ENCODE measurements at regions not wholly inside any gene's neighbourhood (a gene's known extent, or its start where the extent isn't known, plus 50 kb on each side); places are given as distances from the start of the nearest gene placed in this dataset.
"Not testable (repeated sequence)": the region's sequence is repeated elsewhere in the genome, so short reads cannot be mapped to it uniquely, and the experiment has no call there.

DNA sequence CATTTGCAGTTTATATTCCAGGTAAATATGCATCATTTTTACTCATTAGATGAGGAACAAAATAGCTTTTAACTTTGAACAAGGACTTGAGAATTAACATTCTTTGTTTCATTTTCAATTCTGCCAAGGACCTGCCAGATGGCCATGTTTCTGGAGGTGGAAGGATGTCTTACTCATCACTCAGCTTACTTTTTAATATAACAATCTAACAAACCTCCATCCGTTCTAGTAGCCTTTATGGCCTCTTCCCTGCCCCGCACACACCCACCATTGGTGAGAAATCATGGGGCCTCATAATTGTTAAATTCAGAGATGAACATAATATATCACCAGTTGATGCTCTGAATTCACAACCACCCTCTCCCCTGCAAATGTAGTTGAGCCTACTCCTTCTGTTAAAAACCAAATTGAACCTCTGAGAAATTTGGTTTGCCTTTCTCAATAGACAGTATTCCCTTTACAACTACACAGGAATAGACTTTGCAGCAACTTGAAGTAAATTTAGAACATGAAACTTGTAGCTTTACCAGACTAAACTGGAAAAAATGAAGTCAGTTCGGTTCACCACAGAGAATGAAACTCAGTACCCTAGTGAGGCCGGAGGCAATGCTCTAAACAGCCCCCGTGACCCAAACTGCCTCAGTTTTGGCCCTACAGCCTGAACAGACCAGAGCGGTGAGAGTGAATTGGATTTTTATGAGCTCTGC lies 50.1 kb upstream of the ACSL4 start:
- in situ Hi-C loops (cut with MboI; ENCODE audit: low sequenced_read_pairs) = no loop called here

- in situ Hi-C loops (cut with MboI; ENCODE audit: low sequenced_read_pairs) = no loop called here
These were observed 50.6 kb upstream of the ACSL4 start for GRCh38 chrX:109783701-109784079.

- in situ Hi-C loops (cut with MboI; ENCODE audit: low sequenced_read_pairs) = no loop called here
These were observed 52.0 kb upstream of the ACSL4 start for GRCh38 chrX:109785053-109785452.

DNA sequence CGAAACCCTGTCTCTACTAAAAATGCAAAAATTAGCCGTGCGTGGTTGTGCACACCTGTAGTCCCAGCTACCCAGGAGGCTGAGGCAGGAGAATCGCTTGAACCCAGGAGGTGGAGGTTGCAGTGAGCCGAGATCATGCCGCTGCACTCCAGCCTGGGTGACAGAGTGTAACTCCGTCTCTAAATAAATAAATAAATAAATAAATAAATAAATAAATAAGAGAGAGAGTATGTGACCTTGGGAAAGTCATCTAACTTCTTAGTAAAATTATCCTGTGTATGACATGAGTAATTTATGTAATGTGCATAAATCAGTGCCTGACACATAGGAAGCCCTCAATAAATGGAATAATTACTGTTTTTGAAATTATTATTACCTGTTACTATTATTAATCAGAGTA lies 57.5 kb upstream of the ACSL4 start:
- in situ Hi-C loops (cut with MboI; ENCODE audit: low sequenced_read_pairs) = not testable (repeated sequence)

GRCh38 chrX:109793191-109793590 lies 60.1 kb upstream of the ACSL4 start:
- in situ Hi-C loops (cut with MboI; ENCODE audit: low sequenced_read_pairs) = no loop called here

GRCh38 chrX:109795682-109796081 lies 62.6 kb upstream of the ACSL4 start:
- in situ Hi-C loops (cut with MboI; ENCODE audit: low sequenced_read_pairs) = no loop called here

DNA sequence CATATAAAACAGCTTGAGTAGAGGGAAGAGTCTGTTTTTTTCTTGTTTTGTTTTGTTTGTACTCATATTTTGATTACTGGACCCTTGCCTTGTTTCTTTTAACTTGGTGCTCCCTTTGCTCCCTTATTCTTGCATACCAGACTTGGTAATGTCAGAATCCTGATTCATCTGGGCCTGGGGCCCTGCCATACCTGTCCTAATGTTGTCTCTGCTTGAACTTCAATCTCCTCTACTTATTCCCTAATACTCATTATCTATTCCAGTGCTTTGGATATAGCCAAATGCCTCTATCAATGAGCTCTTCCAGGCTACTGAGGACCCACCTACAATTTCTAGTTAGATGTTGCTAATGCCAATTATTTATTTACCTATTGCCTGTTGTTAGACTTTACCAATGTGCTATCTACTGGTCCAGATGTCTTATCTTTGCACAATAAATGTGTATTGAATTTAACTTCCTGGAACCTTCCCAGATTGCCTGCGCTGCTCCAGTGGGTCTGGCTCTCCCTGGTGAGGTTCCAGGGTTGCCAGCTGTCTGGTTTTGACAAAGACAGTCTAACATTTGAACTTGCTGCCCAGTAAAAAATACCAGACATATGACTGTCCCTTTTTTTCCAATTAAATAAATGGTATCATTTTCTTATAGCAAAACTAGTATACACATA lies 64.4 kb upstream of the ACSL4 start:
- in situ Hi-C loops (cut with MboI; ENCODE audit: low sequenced_read_pairs) = no loop called here

GRCh38 chrX:109812236-109812635 lies 79.2 kb upstream of the ACSL4 start:
- in situ Hi-C loops (cut with MboI; ENCODE audit: low sequenced_read_pairs) = no loop called here

- in situ Hi-C loops (cut with MboI; ENCODE audit: low sequenced_read_pairs) = no loop called here
These were observed 80.2 kb upstream of the ACSL4 start for GRCh38 chrX:109813236-109813635.

DNA sequence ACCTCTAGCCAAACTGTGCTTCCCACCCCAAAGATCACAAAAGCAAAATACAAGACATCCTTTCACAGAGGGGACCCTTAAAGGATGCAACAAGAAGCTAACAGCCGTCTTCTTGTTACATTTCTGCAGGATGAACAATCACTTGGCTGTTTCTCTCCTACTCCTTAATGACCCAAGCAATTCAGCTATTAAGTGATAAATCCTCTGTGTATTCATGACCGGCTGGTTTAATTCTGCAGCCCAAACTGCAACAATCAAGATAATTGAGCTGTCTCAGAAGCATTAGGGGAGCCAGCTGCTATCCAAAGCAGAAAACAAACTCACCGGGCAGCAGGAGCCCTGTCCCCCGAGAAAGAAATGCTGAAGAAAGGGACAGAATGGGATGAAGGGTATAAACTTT lies 85.9 kb upstream of the ACSL4 start:
- in situ Hi-C loops (cut with MboI; ENCODE audit: low sequenced_read_pairs) = no loop called here

- in situ Hi-C loops (cut with MboI; ENCODE audit: low sequenced_read_pairs) = no loop called here
These were observed 89.8 kb upstream of the ACSL4 start for GRCh38 chrX:109822861-109823260.

DNA sequence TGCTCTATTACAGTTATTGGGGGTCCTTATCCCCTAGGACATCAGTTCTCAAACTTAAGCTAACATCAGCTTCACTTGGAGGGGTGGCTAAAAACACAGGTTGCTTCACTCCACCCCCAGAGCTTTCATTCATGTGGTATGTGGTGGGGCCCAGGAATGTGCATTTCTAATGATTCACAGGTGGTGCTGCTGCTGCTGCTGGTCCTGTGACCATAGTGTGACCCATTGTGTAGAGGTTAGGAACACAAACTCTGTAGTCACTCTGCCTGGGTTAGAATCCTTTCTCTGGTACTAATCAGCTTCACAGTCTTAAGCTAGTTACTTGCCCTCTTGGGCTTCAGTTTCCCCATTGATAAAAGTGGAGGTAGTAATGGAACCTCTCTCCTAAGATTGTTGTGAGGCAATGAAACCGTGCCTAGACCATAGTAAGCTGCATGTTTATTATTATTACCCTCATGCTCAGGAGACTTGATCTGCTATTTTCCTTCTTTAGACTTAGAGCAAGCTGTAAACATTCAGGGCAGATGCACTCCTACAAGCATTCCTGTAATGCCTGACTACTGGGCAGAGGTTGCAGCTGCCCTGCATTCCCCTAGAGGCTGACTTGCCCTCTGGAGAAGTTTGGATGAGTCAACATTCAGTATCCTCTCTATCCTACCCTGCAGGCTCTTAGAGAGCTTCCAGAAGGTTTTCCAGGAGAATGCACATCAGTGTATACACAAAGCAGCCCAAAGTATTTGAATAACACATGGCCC lies 94.1 kb upstream of the ACSL4 start:
- in situ Hi-C loops (cut with MboI; ENCODE audit: low sequenced_read_pairs) = no loop called here

- in situ Hi-C loops (cut with MboI; ENCODE audit: low sequenced_read_pairs) = no loop called here
These were observed 94.7 kb upstream of the ACSL4 start for GRCh38 chrX:109827772-109828171.

- in situ Hi-C loops (cut with MboI; ENCODE audit: low sequenced_read_pairs) = no loop called here
These were observed 97.2 kb upstream of the ACSL4 start for GRCh38 chrX:109830157-109830703.

- in situ Hi-C loops (cut with MboI; ENCODE audit: low sequenced_read_pairs) = no loop called here
These were observed 97.7 kb upstream of the ACSL4 start for GRCh38 chrX:109830704-109831206.

GRCh38 chrX:109831326-109831985 lies 98.4 kb upstream of the ACSL4 start:
- in situ Hi-C loops (cut with MboI; ENCODE audit: low sequenced_read_pairs) = no loop called here

DNA sequence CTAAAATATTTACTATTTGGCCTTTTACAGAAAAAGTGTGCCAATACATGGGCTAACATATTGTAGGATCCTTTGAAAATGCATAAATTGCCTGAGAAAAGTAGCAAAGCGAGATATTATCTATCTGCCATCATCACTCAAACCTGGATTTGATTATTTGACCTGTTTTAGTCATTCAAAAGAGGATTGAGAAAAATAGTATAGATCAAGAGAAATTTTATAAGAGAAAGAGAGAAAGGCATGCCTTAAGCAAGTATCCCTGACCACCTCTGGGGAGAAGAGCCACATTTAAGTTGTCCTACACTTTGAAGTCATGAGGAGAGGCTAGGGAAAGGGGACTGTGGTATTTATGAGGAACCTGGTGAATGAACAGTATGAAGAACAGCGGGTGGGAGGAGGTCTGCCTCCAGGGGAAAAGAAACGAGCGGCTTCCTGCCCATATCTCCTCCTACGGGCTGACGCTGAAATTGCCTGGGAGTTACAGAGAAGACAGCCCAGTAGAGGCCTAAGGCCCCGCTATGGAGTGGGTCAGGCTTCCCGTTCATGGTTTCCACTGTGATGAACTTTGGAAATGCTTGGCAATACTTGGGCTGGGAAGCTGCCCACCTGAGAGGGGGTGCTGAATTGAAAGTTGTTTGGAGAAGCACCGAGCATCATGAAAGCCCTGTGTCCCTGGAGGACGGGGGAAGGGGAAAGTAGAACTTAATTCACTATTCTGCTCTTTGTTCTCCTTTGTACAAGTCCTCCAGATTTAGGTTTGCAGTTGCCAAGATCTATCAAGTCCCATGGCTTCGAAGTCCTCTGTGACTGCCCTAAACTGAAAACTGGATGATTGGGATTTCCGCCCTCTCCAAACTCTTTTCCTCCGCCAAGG lies 106.9 kb upstream of the ACSL4 start:
- in situ Hi-C loops (cut with MboI; ENCODE audit: low sequenced_read_pairs) = no loop called here

GRCh38 chrX:109840585-109840984 lies 107.5 kb upstream of the ACSL4 start:
- in situ Hi-C loops (cut with MboI; ENCODE audit: low sequenced_read_pairs) = no loop called here

GRCh38 chrX:109841257-109841656 lies 108.2 kb upstream of the ACSL4 start:
- in situ Hi-C loops (cut with MboI; ENCODE audit: low sequenced_read_pairs) = no loop called here
